Heart left ventricle (tissue), 16 donors: ENCODE measurements at regions not wholly inside any gene's neighbourhood (a gene's known extent, or its start where the extent isn't known, plus 50 kb on each side); places are given as distances from the start of the nearest gene placed in this dataset.

Experiments
- ATAC-seq, 4 donors: fragments of 200-7000 bp; cut with Tn5 transposase; one replicate each; pipeline ENCODE4 v1.9.1; 2020 to 2022; ENCODE audit warnings: moderate library complexity in 4 of 4, mild to moderate bottlenecking in 3 of 4, moderate number of reproducible peaks in 1 of 4
- DNase-seq, 5 donors: peaks; one replicate each; pipeline ENCODE4 v3.0.0-alpha.2; 2020
- H3K27ac ChIP-seq, 12 donors: fragments of 200-600 bp; sonication (generic) in 4 of 12; one replicate each; pipeline versions ENCODE4 v1.5.0 to v1.8.0; 2016 to 2022; ENCODE audit warnings: mild to moderate bottlenecking in 2 of 12
- H3K27me3 ChIP-seq, 9 donors: fragments of 200-600 bp; sonication (generic) in 2 of 9; one replicate each; pipeline versions ENCODE4 v1.5.1 to v1.8.0; 2016 to 2022; ENCODE audit warnings: mild to moderate bottlenecking in 3 of 9
- H3K36me3 ChIP-seq, 9 donors: fragments of 200-600 bp; sonication (generic) in 2 of 9; one replicate each; pipeline versions ENCODE4 v1.5.0 to v1.8.0; 2018 to 2022; ENCODE audit warnings: mild to moderate bottlenecking in 2 of 9
- H3K4me1 ChIP-seq, 12 donors: fragments of 200-600 bp; sonication (generic) in 4 of 12; one replicate each; pipeline versions ENCODE4 v1.5.0 to v1.8.0; 2016 to 2022; ENCODE audit warnings: mild to moderate bottlenecking in 3 of 12
- H3K4me3 ChIP-seq, 12 donors: fragments of 200-600 bp; sonication (generic) in 4 of 12; one replicate each; pipeline versions ENCODE4 v1.5.0 to v1.8.0; 2017 to 2022; ENCODE audit warnings: mild to moderate bottlenecking in 9 of 12, moderate library complexity in 4 of 12
- H3K9me3 ChIP-seq, 12 donors: fragments of 200-600 bp; sonication (generic) in 4 of 12; one replicate each; pipeline versions ENCODE4 v1.5.0 to v1.8.0; 2016 to 2022; ENCODE audit warnings: mild to moderate bottlenecking in 1 of 12
- CTCF ChIP-seq, 12 donors: fragments of 200-600 bp; sonication (generic) in 4 of 12; IDR thresholded peaks; one replicate each; pipeline versions ENCODE4 v1.5.0 to v1.8.0; 2018 to 2022; ENCODE audit warnings: antibody characterized with exemption in 12 of 12, mild to moderate bottlenecking in 5 of 12
- POLR2A ChIP-seq, 2 donors: fragments of 450-650 bp; IDR thresholded peaks; one replicate each; pipeline ENCODE4 v1.6.1; 2017; ENCODE audit warnings: antibody characterized with exemption in 2 of 2, mild to moderate bottlenecking in 2 of 2, moderate library complexity in 2 of 2
- WGBS, 4 donors: extraction: QIAGEN DNeasy Blood & Tissue Kit in 2 of 4; methylation state at CpG; one replicate each; pipeline versions ENCODE4 v1.1.5 to v1.1.7; 2013 to 2018; 5-methylcytosine and 5-hydroxymethylcytosine counted together
- intact Hi-C, 10 donors: fragments of 100-400 bp; cut with DNase I; formaldehyde crosslinking; loops; one replicate each; pipeline versions ENCODE4 v1.11.1 to v1.14.2; 2022
- donor health status: ischemic (EF 13 %, LVEDD 7.1; RV severe dilation, severe dysfunction).
- donor health status: healthy with polysubstance abuse.
- donor health status: DM: no; HTN: yes; CAD: no.
- donor health status: DM: no; HTN: no; CAD: no.
- donor health status: ischemic (EF 25% LVEDD 6.9; RV normal size, moderate dysfunction).
- donor health status: ischemic (EF 25% LVEDD 5.7; RV mildly dilated, moderate dysfunction).
- donor health status: healthy.
- donor health status: DM: yes; HTN: yes; CAD: no.
- donor health status: ischemic (EF 35%, LVEDD 5.7; RV mildly dilated, moderate dysfunction).
- donor health status: nonischemic (EF 11% LVEDD 7.7; RV severe dilation, severe dysfunction).
- donor health status: DM: yes; HTN: yes; CAD: no.
- donor health status: PGD.
- donor health status: ischemic (EF 29% LVEDD 5.4; RV normal size, mild dysfunction).
- donor health status: nonischemic (EF 23%, LVEDD 6.1; RV moderate dilation, normal function).

- no peaks in the 10 kb centered on the region for H3K27me3 ChIP-seq
- no peaks in the 10 kb centered on the region for H3K36me3 ChIP-seq
- 31 to 45% (median 37%) methylated on average over 3 of the region's 3 CpGs for WGBS, 4 donors
- intact Hi-C loops, result no loop called here
- no peaks in the 10 kb centered on the region for H3K9me3 ChIP-seq
- no peak overlapping the region for H3K4me3 ChIP-seq
- H3K27ac ChIP-seq, result no peak overlapping the region
- peaks cover 0 to 4% (median 0%) of the 10 kb centered on the region in 12 donors for H3K4me1 ChIP-seq
- no peak for DNase-seq
- TF ChIP-seq POLR2A (IDR thresholded peaks at IDR 0.05) (no peak), CTCF (IDR thresholded peaks at IDR 0.05) (no peak)
- ATAC-seq, result no peak
Measured at GRCh38 chr20:52896348-52896747, 75.8 kb upstream of the TSHZ2 start.

- Histone ChIP-seq H3K27ac (no peak overlapping the region), H3K27me3 (no peaks in the 10 kb centered on the region), H3K4me1 (peaks cover 0 to 4% (median 0%) of the 10 kb centered on the region in 12 donors), H3K36me3 (no peaks in the 10 kb centered on the region), H3K9me3 (no peaks in the 10 kb centered on the region), H3K4me3 (no peak overlapping the region)
- intact Hi-C loops, result no loop called here
- ATAC-seq, result no peak
- WGBS, 4 donors, result 41 to 58% (median 48%) methylated on average over 8 of the region's 8 CpGs
- TF ChIP-seq CTCF (IDR thresholded peaks at IDR 0.05), result no peak
- TF ChIP-seq POLR2A (IDR thresholded peaks at IDR 0.05), result no peak
- DNase-seq, result no peak
Measured at GRCh38 chr20:52895701-52896100, 76.5 kb upstream of the TSHZ2 start.

- peaks cover 0 to 4% (median 0%) of the 10 kb centered on the region in 12 donors for H3K4me1 ChIP-seq
- ATAC-seq (no peak), DNase-seq (no peak)
- no peak overlapping the region for H3K4me3 ChIP-seq
- no peaks in the 10 kb centered on the region for H3K36me3 ChIP-seq
- no peak overlapping the region for H3K27ac ChIP-seq
- WGBS, 4 donors, result 61 to 74% (median 68%) methylated on average over 7 of the region's 7 CpGs
- TF ChIP-seq POLR2A (IDR thresholded peaks at IDR 0.05), result no peak
- TF ChIP-seq CTCF (IDR thresholded peaks at IDR 0.05), result no peak
- H3K27me3 ChIP-seq, result no peaks in the 10 kb centered on the region
- intact Hi-C loops, result no loop called here
- H3K9me3 ChIP-seq, result no peaks in the 10 kb centered on the region
Measured at GRCh38 chr20:52895235-52895634, 76.9 kb upstream of the TSHZ2 start.

- Histone ChIP-seq H3K4me3 (no peak overlapping the region), H3K27me3 (no peaks in the 10 kb centered on the region), H3K4me1 (peaks cover 0 to 4% (median 0%) of the 10 kb centered on the region in 12 donors), H3K27ac (no peak overlapping the region), H3K36me3 (no peaks in the 10 kb centered on the region), H3K9me3 (no peaks in the 10 kb centered on the region)
- no peak for ATAC-seq
- 85 to 92% (median 90%) methylated on average over 4 of the region's 4 CpGs for WGBS, 4 donors
- no peak for DNase-seq
- intact Hi-C loops, result no loop called here
- TF ChIP-seq POLR2A (IDR thresholded peaks at IDR 0.05) (no peak), CTCF (IDR thresholded peaks at IDR 0.05) (no peak)
Measured at GRCh38 chr20:52893498-52893897, 78.7 kb upstream of the TSHZ2 start.
